ENCODE measurements at regions not wholly inside any gene's neighbourhood (a gene's known extent, or its start where the extent isn't known, plus 50 kb on each side); places are given as distances from the start of the nearest gene placed in this dataset.

- Histone ChIP-seq H3K4me3 (no peak overlapping the region), H3K27me3 (no peaks in the 10 kb centered on the region), H3K27ac (peak overlapping the region in 1 of 4 donors; percentile 5), H3K4me1 (peaks cover 17 to 23% of the 10 kb centered on the region in 2 donors), H3K9me3 (no peaks in the 10 kb centered on the region), H3K36me3 (no peaks in the 10 kb centered on the region)
- intact Hi-C loops (cut with DNase I; ENCODE audit: low total_unique reads) = no loop called here
- TF ChIP-seq CTCF (IDR thresholded peaks at IDR 0.05 in 4 of 5, conservative IDR thresholded peaks at IDR 0.05 in 1 of 5) = no peak
- no peak for TF ChIP-seq POLR2A (IDR thresholded peaks at IDR 0.05)
- peak; percentile 83 to 90 for ATAC-seq
- peak; percentile 24 to 63 for DNase-seq
- in situ Hi-C loops (cut with MboI; ENCODE audit: low sequenced_read_pairs in 4 of 4) = no loop called here
These were observed 152.5 kb upstream of the SPRY1 start for GRCh38 chr4:123244137-123244536.

GRCh38 chr4:123246085-123246484 is 150.5 kb upstream of the SPRY1 start:
- DNase-seq = no peak
- Histone ChIP-seq H3K4me1 (peaks cover 17 to 23% of the 10 kb centered on the region in 2 donors), H3K9me3 (no peaks in the 10 kb centered on the region), H3K27ac (peak overlapping the region in 1 of 4 donors; percentile 23), H3K36me3 (no peaks in the 10 kb centered on the region), H3K27me3 (no peaks in the 10 kb centered on the region), H3K4me3 (no peak overlapping the region)
- in situ Hi-C loops (cut with MboI; ENCODE audit: low sequenced_read_pairs in 4 of 4) (no loop called here), intact Hi-C loops (cut with DNase I; ENCODE audit: low total_unique reads) (loop anchor here (5.0 kb wide), 4 partner anchors 56 to 261 kb away; partner anchors contain the start of gene SPRY1)
- peak; percentile 55 for ATAC-seq
- TF ChIP-seq POLR2A (IDR thresholded peaks at IDR 0.05) = no peak
- TF ChIP-seq CTCF (IDR thresholded peaks at IDR 0.05 in 4 of 5, conservative IDR thresholded peaks at IDR 0.05 in 1 of 5) = no peak

- no peak for DNase-seq
- intact Hi-C loops (cut with DNase I; ENCODE audit: low total_unique reads) (loop anchor here (5.0 kb wide), 4 partner anchors 54 to 259 kb away; partner anchors contain the start of gene SPRY1), in situ Hi-C loops (cut with MboI; ENCODE audit: low sequenced_read_pairs in 4 of 4) (no loop called here)
- Histone ChIP-seq H3K36me3 (no peaks in the 10 kb centered on the region), H3K27me3 (no peaks in the 10 kb centered on the region), H3K4me3 (no peak overlapping the region), H3K4me1 (peaks cover 17 to 23% of the 10 kb centered on the region in 2 donors), H3K27ac (peak overlapping the region in 1 of 4 donors; percentile 2), H3K9me3 (no peaks in the 10 kb centered on the region)
- peak in 1 of 2 donors; percentile 48 for ATAC-seq
- no peak for TF ChIP-seq CTCF (IDR thresholded peaks at IDR 0.05 in 4 of 5, conservative IDR thresholded peaks at IDR 0.05 in 1 of 5)
- TF ChIP-seq POLR2A (IDR thresholded peaks at IDR 0.05) = no peak
These were observed 148.4 kb upstream of the SPRY1 start for GRCh38 chr4:123248085-123248659.

- in situ Hi-C loops (cut with MboI; ENCODE audit: low sequenced_read_pairs in 4 of 4) (no loop called here), intact Hi-C loops (cut with DNase I; ENCODE audit: low total_unique reads) (loop anchor here (5.0 kb wide), 4 partner anchors 52 to 257 kb away; partner anchors contain the start of gene SPRY1)
- DNase-seq (no peak), ATAC-seq (no peak)
- H3K9me3 ChIP-seq = no peaks in the 10 kb centered on the region
- H3K4me1 ChIP-seq = peaks cover 17 to 20% of the 10 kb centered on the region in 2 donors
- H3K4me3 ChIP-seq = no peak overlapping the region
- no peaks in the 10 kb centered on the region for H3K36me3 ChIP-seq
- no peak for TF ChIP-seq POLR2A (IDR thresholded peaks at IDR 0.05)
- TF ChIP-seq CTCF (IDR thresholded peaks at IDR 0.05 in 4 of 5, conservative IDR thresholded peaks at IDR 0.05 in 1 of 5) = no peak
- H3K27me3 ChIP-seq = no peaks in the 10 kb centered on the region
- H3K27ac ChIP-seq = peak overlapping the region in 2 of 4 donors; percentile 4 to 19
These were observed 146.8 kb upstream of the SPRY1 start for GRCh38 chr4:123249821-123250220.

Measured in gastrocnemius medialis (tissue), 4 donors.